DND-41 (cell line): ENCODE measurements at regions not wholly inside any gene's neighbourhood (a gene's known extent, or its start where the extent isn't known, plus 50 kb on each side); places are given as distances from the start of the nearest gene placed in this dataset.

Experiments
- ATAC-seq: fragments of 200-7000 bp; cut with Tn5 transposase; 3 replicates; pipeline ENCODE4 v1.9.1; 2021; ENCODE audit warnings: low read depth; ENCODE audit not compliant: insufficient read depth
- DNase-seq: peaks from one replicate; pipeline ENCODE4 v3.0.0-alpha.2; 2020
- H2AFZ ChIP-seq: 2 replicates; pipeline ENCODE4 v1.6.0; 2012; ENCODE audit warnings: low read depth, low read length
- H3K27ac ChIP-seq: 2 replicates; pipeline ENCODE4 v1.5.1; 2012; ENCODE audit warnings: low read length, inconsistent platforms
- H3K27me3 ChIP-seq: fragments of 200-600 bp; sonication (generic); 2 replicates; pipeline ENCODE4 v1.6.0; 2012; ENCODE audit warnings: low read length, mild to moderate bottlenecking, inconsistent platforms; ENCODE audit not compliant: insufficient read depth, poor library complexity
- H3K36me3 ChIP-seq: 2 replicates; pipeline ENCODE4 v1.5.1; 2012; ENCODE audit warnings: low read length, inconsistent platforms; ENCODE audit not compliant: insufficient read depth
- H3K4me1 ChIP-seq: 2 replicates; pipeline ENCODE4 v1.5.1; 2012; ENCODE audit warnings: mild to moderate bottlenecking, low read length; ENCODE audit not compliant: insufficient read depth
- H3K4me2 ChIP-seq: 2 replicates; pipeline ENCODE4 v1.6.0; 2012; ENCODE audit warnings: mild to moderate bottlenecking, moderate library complexity, low read length, inconsistent platforms; ENCODE audit not compliant: insufficient read depth
- H3K4me3 ChIP-seq, 2 experiments: fragments of 200-600 bp in 1 of 2; shearing (Covaris generic) in 1 of 2; 2 replicates each; pipeline ENCODE4 v1.5.1; 2012 to 2016; ENCODE audit warnings: inconsistent platforms in 2 of 2, low read length in 2 of 2, mild to moderate bottlenecking in 2 of 2, low read depth in 1 of 2, moderate library complexity in 1 of 2
- H3K79me2 ChIP-seq: 2 replicates; pipeline ENCODE4 v1.6.0; 2012; ENCODE audit warnings: low read length, inconsistent platforms; ENCODE audit not compliant: insufficient read depth
- H3K9ac ChIP-seq: 2 replicates; pipeline ENCODE4 v1.6.0; 2012; ENCODE audit warnings: low read depth, mild to moderate bottlenecking, inconsistent platforms, low read length, moderate library complexity
- H3K9me3 ChIP-seq: 2 replicates; pipeline ENCODE4 v1.5.1; 2012; ENCODE audit warnings: low read length, moderate library complexity, mild to moderate bottlenecking, inconsistent platforms; ENCODE audit not compliant: insufficient read depth, severe bottlenecking
- H4K20me1 ChIP-seq: 2 replicates; pipeline ENCODE4 v1.6.0; 2012; ENCODE audit warnings: low read length; ENCODE audit not compliant: insufficient read depth
- CTCF ChIP-seq: IDR thresholded peaks from 2 replicates; pipeline ENCODE4 v1.5.1; 2012; ENCODE audit warnings: borderline replicate concordance, low read length, moderate library complexity, mild to moderate bottlenecking; ENCODE audit not compliant: poor library complexity, severe bottlenecking; ENCODE audit errors: extremely low read depth
- EZH2 ChIP-seq: IDR thresholded peaks from 3 replicates; pipeline ENCODE4 v1.6.1; 2012; ENCODE audit warnings: borderline replicate concordance, low read depth, mild to moderate bottlenecking, moderate library complexity, low read length, inconsistent platforms; ENCODE audit not compliant: severe bottlenecking

GRCh38 chr2:118557791-118558190, 289.7 kb downstream of the EN1 start:
- Histone ChIP-seq H2AFZ (no peak overlapping the region), H3K27ac (no peak overlapping the region), H3K4me2 (no peak overlapping the region), H3K27me3 (no peaks in the 10 kb centered on the region), H3K79me2 (no peaks in the 10 kb centered on the region), H3K36me3 (no peaks in the 10 kb centered on the region), H3K4me1 (no peaks in the 10 kb centered on the region), H4K20me1 (no peaks in the 10 kb centered on the region), H3K9me3 (no peaks in the 10 kb centered on the region), H3K9ac (no peak overlapping the region), H3K4me3 (no peak overlapping the region)
- DNase-seq: no peak
- no peak for ATAC-seq
- TF ChIP-seq CTCF (no peak), EZH2 (no peak)

GRCh38 chr2:118557016-118557415, 290.4 kb downstream of the EN1 start:
- no peak overlapping the region for H3K4me2 ChIP-seq
- H2AFZ ChIP-seq: no peak overlapping the region
- no peak overlapping the region for H3K9ac ChIP-seq
- no peak overlapping the region for H3K27ac ChIP-seq
- no peaks in the 10 kb centered on the region for H3K79me2 ChIP-seq
- H3K36me3 ChIP-seq: no peaks in the 10 kb centered on the region
- ATAC-seq (no peak), DNase-seq (no peak)
- TF ChIP-seq CTCF (no peak), EZH2 (no peak)
- no peaks in the 10 kb centered on the region for H3K9me3 ChIP-seq
- H3K27me3 ChIP-seq: no peaks in the 10 kb centered on the region
- no peaks in the 10 kb centered on the region for H3K4me1 ChIP-seq
- H4K20me1 ChIP-seq: no peaks in the 10 kb centered on the region
- no peak overlapping the region for H3K4me3 ChIP-seq

DNA sequence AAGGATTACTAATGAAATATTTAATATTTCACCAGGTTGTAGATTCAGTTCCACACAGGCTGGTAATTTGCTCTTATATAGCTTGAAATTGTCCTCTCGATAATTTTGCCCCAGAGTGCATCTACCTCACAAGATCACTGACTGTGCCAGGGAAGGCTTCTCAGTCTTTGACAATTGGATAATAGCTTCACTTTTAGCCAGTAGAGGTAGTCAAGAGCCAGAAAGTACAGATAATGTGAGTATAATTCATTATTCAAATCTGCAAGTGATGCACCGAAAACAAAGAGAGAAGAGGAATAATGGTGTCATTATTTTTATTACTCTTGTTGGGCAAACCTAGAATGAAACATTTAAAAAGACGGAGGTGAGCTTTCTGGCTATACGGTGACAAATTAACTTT, 292.8 kb downstream of the EN1 start:
- no peak for ATAC-seq
- Histone ChIP-seq H3K9me3 (no peaks in the 10 kb centered on the region), H3K27ac (no peak overlapping the region), H3K36me3 (no peaks in the 10 kb centered on the region), H3K4me1 (no peaks in the 10 kb centered on the region), H3K27me3 (no peaks in the 10 kb centered on the region), H3K4me3 (no peak overlapping the region), H4K20me1 (no peaks in the 10 kb centered on the region), H3K4me2 (no peak overlapping the region), H3K9ac (no peak overlapping the region), H3K79me2 (no peaks in the 10 kb centered on the region), H2AFZ (no peak overlapping the region)
- TF ChIP-seq EZH2 (no peak), CTCF (no peak)
- no peak for DNase-seq

GRCh38 chr2:118549503-118549902, 297.9 kb downstream of the EN1 start:
- no peak overlapping the region for H3K9ac ChIP-seq
- ATAC-seq: no peak
- H2AFZ ChIP-seq: no peak overlapping the region
- no peaks in the 10 kb centered on the region for H3K4me1 ChIP-seq
- H3K27ac ChIP-seq: no peak overlapping the region
- H3K4me3 ChIP-seq: no peak overlapping the region
- no peaks in the 10 kb centered on the region for H3K27me3 ChIP-seq
- H3K4me2 ChIP-seq: no peak overlapping the region
- H3K36me3 ChIP-seq: no peaks in the 10 kb centered on the region
- TF ChIP-seq CTCF (no peak), EZH2 (no peak)
- H3K79me2 ChIP-seq: no peaks in the 10 kb centered on the region
- no peaks in the 10 kb centered on the region for H4K20me1 ChIP-seq
- DNase-seq: no peak
- H3K9me3 ChIP-seq: no peaks in the 10 kb centered on the region
